RCC 7860 (cell line): ENCODE measurements at regions not wholly inside any gene's neighbourhood (a gene's known extent, or its start where the extent isn't known, plus 50 kb on each side); places are given as distances from the start of the nearest gene placed in this dataset.
"Not testable (repeated sequence)": the region's sequence is repeated elsewhere in the genome, so short reads cannot be mapped to it uniquely, and the experiment has no call there.

Experiments
- DNase-seq: peaks from one replicate; pipeline ENCODE4 v3.0.0-alpha.2; 2015; ENCODE audit warnings: low spot score
- FAIRE-seq: peaks from 2 replicates; lab custom pipeline; 2012; peaks lifted over from hg19 to GRCh38; lab: Jason Lieb, UNC

GRCh38 chr6:94557207-94557606 lies 1020.1 kb upstream of the MANEA start:
- not testable (repeated sequence) for DNase-seq, FAIRE-seq

GRCh38 chr6:94548201-94548600 lies 1029.1 kb upstream of the MANEA start:
- FAIRE-seq (no peak), DNase-seq (no peak)

GRCh38 chr6:94535798-94536197 lies 1041.5 kb upstream of the MANEA start:
- DNase-seq (no peak), FAIRE-seq (no peak)

- no peak for DNase-seq
- FAIRE-seq, result no peak
These were observed 1065.7 kb upstream of the MANEA start for GRCh38 chr6:94511502-94512088.

GRCh38 chr6:94510877-94511276 lies 1066.5 kb upstream of the MANEA start:
- DNase-seq, result no peak
- FAIRE-seq, result no peak

GRCh38 chr6:94501516-94501915 lies 1075.8 kb upstream of the MANEA start:
- DNase-seq (no peak), FAIRE-seq (no peak)

- FAIRE-seq (no peak), DNase-seq (no peak)
These were observed 1078.7 kb upstream of the EPHA7 start for GRCh38 chr6:94498099-94498498.

- DNase-seq (no peak), FAIRE-seq (no peak)
These were observed 1075.1 kb upstream of the EPHA7 start for GRCh38 chr6:94494500-94494899.

- DNase-seq (no peak), FAIRE-seq (no peak)
These were observed 1068.0 kb upstream of the EPHA7 start for GRCh38 chr6:94487371-94487770.

- FAIRE-seq (no peak), DNase-seq (no peak)
These were observed 1059.0 kb upstream of the EPHA7 start for GRCh38 chr6:94478133-94479005.

- DNase-seq (no peak), FAIRE-seq (no peak)
These were observed 1049.5 kb upstream of the EPHA7 start for GRCh38 chr6:94468830-94469229.

- FAIRE-seq (no peak), DNase-seq (no peak)
These were observed 1044.7 kb upstream of the EPHA7 start for GRCh38 chr6:94464018-94464510.

- FAIRE-seq, result no peak
These were observed 1043.9 kb upstream of the EPHA7 start for GRCh38 chr6:94463306-94463705.

GRCh38 chr6:94462231-94462630 lies 1042.9 kb upstream of the EPHA7 start:
- no peak for DNase-seq
- FAIRE-seq, result no peak

More at GRCh38 chr6:94463306-94463705, 1043.9 kb upstream of the EPHA7 start:
- DNase-seq, result no peak

GRCh38 chr6:94456266-94456665 lies 1036.9 kb upstream of the EPHA7 start:
- FAIRE-seq (no peak), DNase-seq (no peak)

GRCh38 chr6:94454231-94454630 lies 1034.9 kb upstream of the EPHA7 start:
- DNase-seq, result no peak
- FAIRE-seq, result no peak

- DNase-seq (no peak), FAIRE-seq (no peak)
These were observed 1026.8 kb upstream of the EPHA7 start for GRCh38 chr6:94446120-94446519.

- no peak for DNase-seq
- FAIRE-seq, result no peak
These were observed 1024.3 kb upstream of the EPHA7 start for GRCh38 chr6:94443701-94444100.

- no peak for FAIRE-seq
These were observed 1005.3 kb upstream of the EPHA7 start for GRCh38 chr6:94424692-94425091.

GRCh38 chr6:94417363-94417762 lies 998.0 kb upstream of the EPHA7 start:
- FAIRE-seq (no peak), DNase-seq (no peak)

More at GRCh38 chr6:94424692-94425091, 1005.3 kb upstream of the EPHA7 start:
- DNase-seq, result no peak

GRCh38 chr6:94414041-94414440 lies 994.7 kb upstream of the EPHA7 start:
- FAIRE-seq (no peak), DNase-seq (no peak)

- FAIRE-seq (no peak), DNase-seq (no peak)
These were observed 982.0 kb upstream of the EPHA7 start for GRCh38 chr6:94401311-94401710.
